ENCODE measurements at regions not wholly inside any gene's neighbourhood (a gene's known extent, or its start where the extent isn't known, plus 50 kb on each side); places are given as distances from the start of the nearest gene placed in this dataset.

- H4K8ac ChIP-seq (replicated peaks; ENCODE audit: insufficient read length, low read depth, low read length), result no peak overlapping the region
- H3T11ph ChIP-seq (ENCODE audit: low read length), result no peak overlapping the region
- Mint-ChIP-seq H3K4me3 (no peak overlapping the region), H3K27ac (no peak overlapping the region), H3K27me3 (ENCODE audit: low read depth) (no peaks in the 10 kb centered on the region; the same call in 1 of the 2 replicates), H3K9me3 (peaks cover 76 to 81% of the 10 kb centered on the region in 2 experiments), H3K36me3 (ENCODE audit: insufficient read depth in 1 of 3, low read depth in 3 of 3) (peaks cover 0 to 5% (median 2%) of the 10 kb centered on the region in 3 experiments; a peak in 4 of 7 replicates), H3K4me1 (peaks cover 0 to 2% of the 10 kb centered on the region in 2 experiments; a peak in 1 of 4 replicates)
- H3K18ac ChIP-seq (ENCODE audit: insufficient read length, low read depth, low read length), result no peak overlapping the region
- H2BK15ac ChIP-seq (ENCODE audit: low read depth, low read length), result no peak overlapping the region
- H4K20me1 ChIP-seq (ENCODE audit: control insufficient read depth, insufficient read depth, insufficient read length), result no peaks in the 10 kb centered on the region
- H4K91ac ChIP-seq (ENCODE audit: insufficient read length, low read depth, low read length), result no peak overlapping the region
- no peak overlapping the region for H3K56ac ChIP-seq (ENCODE audit: insufficient read length, low read depth, low read length)
- WGBS (ENCODE audit: extremely low coverage, insufficient read length, low lambda C conversion rate), result no CpG with 5 or more reads among the region's 1 CpG
- H2BK12ac ChIP-seq (ENCODE audit: insufficient read length, low read depth, low read length), result no peak overlapping the region
- no peak overlapping the region for H3K9ac ChIP-seq (ENCODE audit: extremely low read depth, insufficient read length, low read length)
- no peak overlapping the region for H2AK5ac ChIP-seq (ENCODE audit: insufficient read length, low read length)
- no peak for DNase-seq
- TF ChIP-seq, protein P1, sequence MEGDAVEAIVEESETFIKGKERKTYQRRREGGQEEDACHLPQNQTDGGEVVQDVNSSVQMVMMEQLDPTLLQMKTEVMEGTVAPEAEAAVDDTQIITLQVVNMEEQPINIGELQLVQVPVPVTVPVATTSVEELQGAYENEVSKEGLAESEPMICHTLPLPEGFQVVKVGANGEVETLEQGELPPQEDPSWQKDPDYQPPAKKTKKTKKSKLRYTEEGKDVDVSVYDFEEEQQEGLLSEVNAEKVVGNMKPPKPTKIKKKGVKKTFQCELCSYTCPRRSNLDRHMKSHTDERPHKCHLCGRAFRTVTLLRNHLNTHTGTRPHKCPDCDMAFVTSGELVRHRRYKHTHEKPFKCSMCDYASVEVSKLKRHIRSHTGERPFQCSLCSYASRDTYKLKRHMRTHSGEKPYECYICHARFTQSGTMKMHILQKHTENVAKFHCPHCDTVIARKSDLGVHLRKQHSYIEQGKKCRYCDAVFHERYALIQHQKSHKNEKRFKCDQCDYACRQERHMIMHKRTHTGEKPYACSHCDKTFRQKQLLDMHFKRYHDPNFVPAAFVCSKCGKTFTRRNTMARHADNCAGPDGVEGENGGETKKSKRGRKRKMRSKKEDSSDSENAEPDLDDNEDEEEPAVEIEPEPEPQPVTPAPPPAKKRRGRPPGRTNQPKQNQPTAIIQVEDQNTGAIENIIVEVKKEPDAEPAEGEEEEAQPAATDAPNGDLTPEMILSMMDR (conservative IDR thresholded peaks at IDR 0.05), result no peak
- no peak overlapping the region for H3K27ac ChIP-seq (ENCODE audit: insufficient read length, low read depth, low read length)
- H3K27me3 ChIP-seq (ENCODE audit: insufficient read depth, low read length), result no peaks in the 10 kb centered on the region
- H2BK20ac ChIP-seq (ENCODE audit: low read depth, low read length, poor library complexity, severe bottlenecking), result no peak overlapping the region
- no peak overlapping the region for H2BK120ac ChIP-seq (ENCODE audit: low read depth, low read length, poor library complexity, severe bottlenecking)
- no peak overlapping the region for H2AFZ ChIP-seq (ENCODE audit: low read length)
- no peaks in the 10 kb centered on the region for H3K79me1 ChIP-seq (ENCODE audit: insufficient read depth, low read depth, low read length, poor library complexity, severe bottlenecking)
- no peak overlapping the region for H4K5ac ChIP-seq (ENCODE audit: insufficient read length, low read depth, low read length)
- H3K4ac ChIP-seq (ENCODE audit: low read depth, low read length), result no peak overlapping the region
- H3K23me2 ChIP-seq (ENCODE audit: insufficient read length, low read depth, low read length, poor library complexity, severe bottlenecking), result no peaks in the 10 kb centered on the region
- H3K4me1 ChIP-seq (ENCODE audit: insufficient read depth, low read length), result no peaks in the 10 kb centered on the region
- H3K23ac ChIP-seq (ENCODE audit: insufficient read length, low read depth, low read length), result no peak overlapping the region
- H3K79me2 ChIP-seq (ENCODE audit: insufficient read depth, low read length), result no peaks in the 10 kb centered on the region
- no peak overlapping the region for H3K14ac ChIP-seq (ENCODE audit: insufficient read depth, low read length)
- H3K4me2 ChIP-seq (ENCODE audit: insufficient read depth, insufficient read length, low read length), result no peak overlapping the region
- H3K9me3 ChIP-seq (ENCODE audit: control insufficient read depth, low read depth, low read length), result peaks cover 7% of the 10 kb centered on the region
- no peak overlapping the region for H2BK5ac ChIP-seq (ENCODE audit: insufficient read length, low read length)
These were observed 100.3 kb upstream of the FGF16 start for GRCh38 chrX:77346859-77347258.

Measured in H9 (cell line).